IMR-90 (cell line): ENCODE measurements at regions not wholly inside any gene's neighbourhood (a gene's known extent, or its start where the extent isn't known, plus 50 kb on each side); places are given as distances from the start of the nearest gene placed in this dataset.

ENCODE experiments used
- ATAC-seq: fragments of 200-7000 bp; cut with Tn5 transposase; 2 replicates; pipeline ENCODE4 v1.9.1; 2020; ENCODE audit warnings: low read depth, mild to moderate bottlenecking, moderate library complexity
- BruUV-seq: library from RNA; stranded (reverse); fragments of 400-500 nt; replicated peaks from 2 replicates; lab custom pipeline; 2021; lab: Mats Ljungman, UMichigan
- CTCF ChIA-PET: fragments of 300-600 bp; formaldehyde crosslinking; extraction: SDS; loops from one replicate; lab custom pipeline; 2021; ENCODE audit warnings: antibody characterized with exemption; lab: Yijun Ruan, JAX
- POLR2A ChIA-PET: fragments of 300-600 bp; sonication (Branson Sonifier 250); formaldehyde crosslinking; loops from one replicate; lab custom pipeline; 2022; ENCODE audit warnings: antibody characterized with exemption; ENCODE audit not compliant: unreplicated experiment; lab: Charles Lee
- DNase-seq: peaks from one replicate; pipeline ENCODE4 v3.0.0; 2013
- H2AFZ ChIP-seq: replicated peaks from 2 replicates; pipeline ENCODE3; 2013; ENCODE audit warnings: low read length, mild to moderate bottlenecking; ENCODE audit not compliant: poor library complexity
- H2AK5ac ChIP-seq: 2 replicates; pipeline ENCODE4 v1.6.1; 2013; ENCODE audit warnings: low read depth, low read length, inconsistent platforms
- H2AK9ac ChIP-seq: replicated peaks from 2 replicates; pipeline ENCODE3; 2013; ENCODE audit warnings: mild to moderate bottlenecking, low read depth, low read length, moderate library complexity; ENCODE audit not compliant: poor library complexity
- H2BK120ac ChIP-seq: 2 replicates; pipeline ENCODE4 v1.6.1; 2013; ENCODE audit warnings: low read depth, low read length, inconsistent platforms
- H2BK15ac ChIP-seq: 3 replicates; pipeline ENCODE4 v1.6.1; 2013; ENCODE audit warnings: low read depth, low read length, inconsistent platforms
- H2BK20ac ChIP-seq: 2 replicates; pipeline ENCODE4 v1.6.1; 2013; ENCODE audit warnings: low read depth, mild to moderate bottlenecking, inconsistent platforms, low read length, moderate library complexity
- H2BK5ac ChIP-seq: 2 replicates; pipeline ENCODE4 v1.6.1; 2013; ENCODE audit warnings: mild to moderate bottlenecking, low read depth, low read length, inconsistent platforms; ENCODE audit not compliant: poor library complexity, severe bottlenecking
- H3K14ac ChIP-seq: replicated peaks from 2 replicates; pipeline ENCODE4 v1.6.1; 2013; ENCODE audit warnings: low read depth, low read length, inconsistent platforms
- H3K18ac ChIP-seq: 2 replicates; pipeline ENCODE4 v1.6.1; 2013; ENCODE audit warnings: low read depth, low read length, control low read depth
- H3K23ac ChIP-seq: 2 replicates; pipeline ENCODE4 v1.6.1; 2013; ENCODE audit warnings: low read depth, low read length, inconsistent platforms
- H3K27ac ChIP-seq: 2 replicates; pipeline ENCODE4 v1.5.1; 2013; ENCODE audit warnings: mild to moderate bottlenecking, control low read depth, low read length; ENCODE audit not compliant: insufficient read depth
- H3K27me3 ChIP-seq: 2 replicates; pipeline ENCODE4 v1.6.1; 2013; ENCODE audit warnings: low read length; ENCODE audit not compliant: control insufficient read depth, insufficient read depth
- H3K36me3 ChIP-seq: 2 replicates; pipeline ENCODE4 v1.6.1; 2013; ENCODE audit warnings: low read length, mixed read lengths; ENCODE audit not compliant: control insufficient read depth, insufficient read depth
- H3K4ac ChIP-seq: 2 replicates; pipeline ENCODE4 v1.6.1; 2013; ENCODE audit warnings: low read depth, low read length, inconsistent platforms
- H3K4me1 ChIP-seq: 2 replicates; pipeline ENCODE4 v1.6.1; 2013; ENCODE audit warnings: low read length, mixed read lengths; ENCODE audit not compliant: control insufficient read depth, insufficient read depth
- H3K4me2 ChIP-seq: 2 replicates; pipeline ENCODE4 v1.6.1; 2013; ENCODE audit warnings: low read depth, mild to moderate bottlenecking, control low read depth, low read length, moderate library complexity
- H3K4me3 ChIP-seq: 2 replicates; pipeline ENCODE4 v1.5.1; 2013; ENCODE audit warnings: low read depth, mild to moderate bottlenecking, control low read depth, low read length, moderate library complexity; ENCODE audit not compliant: insufficient read depth
- H3K56ac ChIP-seq: 2 replicates; pipeline ENCODE4 v1.6.1; 2013; ENCODE audit warnings: low read length, inconsistent platforms; ENCODE audit not compliant: insufficient read depth; ENCODE audit errors: extremely low read depth
- H3K79me1 ChIP-seq, 2 experiments: 2 replicates each; pipeline ENCODE4 v1.6.1; 2013; ENCODE audit warnings: low read length in 2 of 2, inconsistent platforms in 1 of 2, low read depth in 1 of 2
- H3K9ac ChIP-seq: 2 replicates; pipeline ENCODE4 v1.6.1; 2013; ENCODE audit warnings: low read depth, low read length, control low read depth
- H3K9me1 ChIP-seq: 2 replicates; pipeline ENCODE4 v1.6.1; 2013; ENCODE audit warnings: low read length, inconsistent platforms; ENCODE audit not compliant: insufficient read depth
- H3K9me3 ChIP-seq: 2 replicates; pipeline ENCODE4 v1.6.1; 2013; ENCODE audit warnings: low read length; ENCODE audit not compliant: control insufficient read depth, insufficient read depth
- H4K20me1 ChIP-seq: 2 replicates; pipeline ENCODE4 v1.6.1; 2013; ENCODE audit warnings: low read length, inconsistent platforms; ENCODE audit not compliant: insufficient read depth
- H4K5ac ChIP-seq: 2 replicates; pipeline ENCODE4 v1.6.1; 2013; ENCODE audit warnings: mild to moderate bottlenecking, low read depth, low read length, control low read depth
- H4K8ac ChIP-seq, 2 experiments: 2 replicates each; pipeline ENCODE4 v1.6.1; 2013; ENCODE audit warnings: low read depth in 2 of 2, low read length in 2 of 2, control low read depth in 1 of 2, inconsistent platforms in 1 of 2
- H4K91ac ChIP-seq: 2 replicates; pipeline ENCODE4 v1.6.1; 2013; ENCODE audit warnings: low read depth, low read length, inconsistent platforms; ENCODE audit not compliant: insufficient read depth
- BHLHE40 ChIP-seq: fragments of 150-350 bp; IDR thresholded peaks from 2 replicates; pipeline ENCODE4 v1.6.1; 2016; ENCODE audit warnings: mild to moderate bottlenecking, low read depth, low read length
- CEBPB ChIP-seq: IDR thresholded peaks from 2 replicates; pipeline ENCODE4 v1.6.1; 2012; ENCODE audit warnings: low read depth, low read length, improper control_type of control experiment
- ELK1 ChIP-seq: fragments of 150-350 bp; IDR thresholded peaks from 2 replicates; pipeline ENCODE4 v1.6.1; 2016; ENCODE audit warnings: low read depth, mild to moderate bottlenecking, low read length, moderate library complexity, borderline replicate concordance
- FOS ChIP-seq: fragments of 150-350 bp; IDR thresholded peaks from 2 replicates; pipeline ENCODE4 v1.6.1; 2016; ENCODE audit warnings: low read depth, low read length
- POLR2A ChIP-seq: IDR thresholded peaks from 2 replicates; pipeline ENCODE4 v1.6.1; 2012; ENCODE audit warnings: mild to moderate bottlenecking, low read depth, low read length
- RAD21 ChIP-seq: IDR thresholded peaks from 2 replicates; pipeline ENCODE4 v1.6.1; 2012; ENCODE audit warnings: low read length, improper control_type of control experiment
- RFX5 ChIP-seq: IDR thresholded peaks from 2 replicates; pipeline ENCODE4 v1.8.0; 2012; ENCODE audit warnings: low read depth, mild to moderate bottlenecking, low read length, moderate library complexity
- SMC3 ChIP-seq: fragments of 150-350 bp; IDR thresholded peaks from 2 replicates; pipeline ENCODE4 v1.6.1; 2016; ENCODE audit warnings: low read depth, mild to moderate bottlenecking, antibody characterized with exemption, low read length, moderate library complexity
- WGBS, 2 experiments: methylation state at CpG; one replicate each; pipeline versions ENCODE4 v1.1.5 to v1.1.7; 2013; ENCODE audit warnings: missing lambda C conversion rate in 2 of 2; ENCODE audit not compliant: insufficient read length in 1 of 2; ENCODE audit errors: extremely low coverage in 2 of 2; 5-methylcytosine and 5-hydroxymethylcytosine counted together
- dilution Hi-C: fragments of 300-500 bp; cut with HindIII; formaldehyde crosslinking; loops from one replicate; pipeline ENCODE4 v1.14.3; 2018; ENCODE audit warnings: low sequenced_read_pairs; ENCODE audit not compliant: unreplicated experiment
- in situ Hi-C: fragments of 300-500 bp; cut with MboI; formaldehyde crosslinking; loops from 3 replicates; pipeline ENCODE4 v1.14.3; 2019; ENCODE audit warnings: low sequenced_read_pairs, inconsistent platforms, mixed read lengths
- intact Hi-C: fragments of 100-400 bp; cut with micrococcal nuclease; formaldehyde crosslinking; loops from 2 replicates; pipeline ENCODE4 v1.10.0; 2022
- TF ChIP-seq, protein P1 (sequence below): fragments of 150-350 bp; IDR thresholded peaks from 2 replicates; pipeline ENCODE4 v1.6.1; 2017; ENCODE audit warnings: mild to moderate bottlenecking, antibody characterized with exemption, low read length, low read depth
- TF ChIP-seq, protein P2 (sequence below): conservative IDR thresholded peaks from 2 replicates; pipeline ENCODE4 v1.5.1; 2012; ENCODE audit warnings: mild to moderate bottlenecking, low read depth, low read length, improper control_type of control experiment

DNA sequence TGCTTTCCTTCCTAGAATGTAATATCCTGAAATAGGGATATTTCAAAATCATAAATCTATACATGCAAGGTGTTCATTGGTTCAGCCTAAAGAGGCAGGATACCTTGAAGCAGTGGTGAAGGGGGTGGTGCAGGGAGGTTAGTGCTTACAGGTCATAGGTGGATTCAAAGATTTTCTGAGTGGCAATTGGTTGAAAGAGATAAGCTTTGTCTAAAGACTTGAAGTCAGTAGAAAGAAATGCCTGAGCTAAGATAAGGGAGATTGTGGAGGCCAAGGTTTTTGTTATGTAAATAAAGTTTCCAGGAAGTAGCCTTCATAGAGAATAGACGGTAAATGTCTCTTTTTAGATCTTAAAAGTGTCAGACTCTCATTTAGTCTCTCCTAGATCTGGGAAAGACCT lies 741.2 kb upstream of the ZWINT start:
- POLR2A ChIA-PET: no interaction called here
- no peak overlapping the region for H2AFZ ChIP-seq
- H3K4me1 ChIP-seq: no peaks in the 10 kb centered on the region

More for the DNA sequence above, 741.2 kb upstream of the ZWINT start:
- Histone ChIP-seq H2BK120ac (no peak overlapping the region), H3K79me1 (no peaks in the 10 kb centered on the region), H4K91ac (no peak overlapping the region), H3K56ac (no peak overlapping the region), H2AK9ac (no peak overlapping the region), H3K27ac (no peak overlapping the region), H3K4ac (no peak overlapping the region), H3K36me3 (no peaks in the 10 kb centered on the region), H3K4me3 (no peak overlapping the region), H3K27me3 (no peaks in the 10 kb centered on the region), H2BK5ac (no peak overlapping the region), H3K9me3 (peaks cover 2% of the 10 kb centered on the region), H3K23ac (no peak overlapping the region), H4K20me1 (no peaks in the 10 kb centered on the region), H3K14ac (no peak overlapping the region), H4K5ac (no peak overlapping the region), H2BK20ac (no peak overlapping the region), H2AK5ac (no peak overlapping the region), H4K8ac (no peak overlapping the region), H3K4me2 (no peak overlapping the region), H2BK15ac (no peak overlapping the region), H3K18ac (no peak overlapping the region), H3K9ac (no peak overlapping the region), H3K9me1 (no peaks in the 10 kb centered on the region)
- WGBS, 2 experiments: no CpG with 5 or more reads among the region's 1 CpG
- DNase-seq: no peak
- CTCF ChIA-PET: no interaction called here
- TF ChIP-seq RFX5 (no peak), POLR2A (no peak), ELK1 (no peak), RAD21 (no peak), BHLHE40 (no peak), FOS (no peak), SMC3 (no peak), CEBPB (no peak)
- TF ChIP-seq, protein P1, sequence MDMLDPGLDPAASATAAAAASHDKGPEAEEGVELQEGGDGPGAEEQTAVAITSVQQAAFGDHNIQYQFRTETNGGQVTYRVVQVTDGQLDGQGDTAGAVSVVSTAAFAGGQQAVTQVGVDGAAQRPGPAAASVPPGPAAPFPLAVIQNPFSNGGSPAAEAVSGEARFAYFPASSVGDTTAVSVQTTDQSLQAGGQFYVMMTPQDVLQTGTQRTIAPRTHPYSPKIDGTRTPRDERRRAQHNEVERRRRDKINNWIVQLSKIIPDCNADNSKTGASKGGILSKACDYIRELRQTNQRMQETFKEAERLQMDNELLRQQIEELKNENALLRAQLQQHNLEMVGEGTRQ: no peak
- TF ChIP-seq, protein P2, sequence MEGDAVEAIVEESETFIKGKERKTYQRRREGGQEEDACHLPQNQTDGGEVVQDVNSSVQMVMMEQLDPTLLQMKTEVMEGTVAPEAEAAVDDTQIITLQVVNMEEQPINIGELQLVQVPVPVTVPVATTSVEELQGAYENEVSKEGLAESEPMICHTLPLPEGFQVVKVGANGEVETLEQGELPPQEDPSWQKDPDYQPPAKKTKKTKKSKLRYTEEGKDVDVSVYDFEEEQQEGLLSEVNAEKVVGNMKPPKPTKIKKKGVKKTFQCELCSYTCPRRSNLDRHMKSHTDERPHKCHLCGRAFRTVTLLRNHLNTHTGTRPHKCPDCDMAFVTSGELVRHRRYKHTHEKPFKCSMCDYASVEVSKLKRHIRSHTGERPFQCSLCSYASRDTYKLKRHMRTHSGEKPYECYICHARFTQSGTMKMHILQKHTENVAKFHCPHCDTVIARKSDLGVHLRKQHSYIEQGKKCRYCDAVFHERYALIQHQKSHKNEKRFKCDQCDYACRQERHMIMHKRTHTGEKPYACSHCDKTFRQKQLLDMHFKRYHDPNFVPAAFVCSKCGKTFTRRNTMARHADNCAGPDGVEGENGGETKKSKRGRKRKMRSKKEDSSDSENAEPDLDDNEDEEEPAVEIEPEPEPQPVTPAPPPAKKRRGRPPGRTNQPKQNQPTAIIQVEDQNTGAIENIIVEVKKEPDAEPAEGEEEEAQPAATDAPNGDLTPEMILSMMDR: no peak
- no peak for ATAC-seq
- in situ Hi-C loops (no loop called here), dilution Hi-C loops (no loop called here), intact Hi-C loops (no loop called here)
- BruUV-seq: no TSS peak
